Prostate gland (tissue), 2 donors: ENCODE measurements at regions not wholly inside any gene's neighbourhood (a gene's known extent, or its start where the extent isn't known, plus 50 kb on each side); places are given as distances from the start of the nearest gene placed in this dataset.

Source experiments
- DNase-seq: peaks from one replicate; pipeline ENCODE4 v3.0.0-alpha.2; 2019; ENCODE audit warnings: low spot score
- H3K27ac ChIP-seq, 2 donors: fragments of 200-600 bp; sonication (generic); 2 replicates each; pipeline ENCODE4 v1.5.1; 2017 to 2019
- H3K27me3 ChIP-seq: fragments of 200-600 bp; sonication (generic); replicated peaks from 2 replicates; pipeline ENCODE4 v1.5.1; 2019; ENCODE audit not compliant: insufficient read depth
- H3K36me3 ChIP-seq, 2 donors: fragments of 200-600 bp; sonication (generic); 1 replicate in 1 of 2; 2 replicates in 1 of 2; pipeline versions ENCODE4 v1.5.1 to v1.8.1; 2017 to 2019
- H3K4me1 ChIP-seq: fragments of 200-600 bp; sonication (generic); replicated peaks from 2 replicates; pipeline ENCODE4 v1.5.1; 2019
- H3K4me3 ChIP-seq, 2 donors: fragments of 200-600 bp; sonication (generic); 2 replicates each; pipeline ENCODE4 v1.5.1; 2017 to 2019
- H3K9me3 ChIP-seq: fragments of 200-600 bp; sonication (generic); 2 replicates; pipeline ENCODE4 v1.5.1; 2017
- CTCF ChIP-seq, 4 experiments: fragments of 200-600 bp in 2 of 4; fragments of 450-650 bp in 2 of 4; sonication (generic) in 2 of 4; IDR thresholded peaks; 1 replicate in 3 of 4; 2 replicates in 1 of 4; pipeline ENCODE4 v1.5.1; 2016 to 2019; ENCODE audit warnings: antibody characterized with exemption in 4 of 4, mild to moderate bottlenecking in 2 of 4, moderate library complexity in 2 of 4
- POLR2A ChIP-seq: fragments of 450-650 bp; IDR thresholded peaks from one replicate; pipeline ENCODE4 v1.6.1; 2016; ENCODE audit warnings: antibody characterized with exemption, mild to moderate bottlenecking
- POLR2AphosphoS5 ChIP-seq: sonication (generic); formaldehyde crosslinking; IDR thresholded peaks from one replicate; pipeline ENCODE4 v1.6.1; 2017; ENCODE audit warnings: antibody characterized with exemption
- WGBS: methylation state at CpG from one replicate; pipeline ENCODE4 v1.1.5; 2018; 5-methylcytosine and 5-hydroxymethylcytosine counted together
- intact Hi-C: fragments of 100-400 bp; cut with DNase I; formaldehyde crosslinking; loops from one replicate; pipeline ENCODE4 v1.14.2; 2022

GRCh38 chr16:22728167-22728836 lies 85.7 kb upstream of the HS3ST2 start:
- H3K36me3 ChIP-seq, result no peaks in the 10 kb centered on the region
- H3K9me3 ChIP-seq, result no peaks in the 10 kb centered on the region
- H3K27ac ChIP-seq, result peak overlapping the region; percentile 27 to 37
- WGBS, result 9% methylated on average over 4 of the region's 4 CpGs
- DNase-seq, result no peak
- H3K4me1 ChIP-seq, result peaks cover 10% of the 10 kb centered on the region
- peak; percentile 48 for TF ChIP-seq POLR2AphosphoS5
- no peak for TF ChIP-seq POLR2A
- TF ChIP-seq CTCF (IDR thresholded peaks at IDR 0.05), result no peak
- no peak overlapping the region for H3K4me3 ChIP-seq
- intact Hi-C loops, result no loop called here
- H3K27me3 ChIP-seq, result no peaks in the 10 kb centered on the region

- Histone ChIP-seq H3K4me1 (peaks cover 10% of the 10 kb centered on the region), H3K9me3 (no peaks in the 10 kb centered on the region), H3K27ac (no peak overlapping the region), H3K36me3 (no peaks in the 10 kb centered on the region), H3K4me3 (no peak overlapping the region), H3K27me3 (no peaks in the 10 kb centered on the region)
- WGBS, result 79% methylated on average over 2 of the region's 2 CpGs
- intact Hi-C loops, result no loop called here
- no peak for DNase-seq
- TF ChIP-seq POLR2A (no peak), POLR2AphosphoS5 (no peak), CTCF (IDR thresholded peaks at IDR 0.05) (no peak)
Observed at GRCh38 chr16:22732400-22732799, 81.6 kb upstream of the HS3ST2 start.

- TF ChIP-seq POLR2A (no peak), POLR2AphosphoS5 (no peak), CTCF (IDR thresholded peaks at IDR 0.05) (no peak)
- Histone ChIP-seq H3K4me1 (peaks cover 6% of the 10 kb centered on the region), H3K27me3 (no peaks in the 10 kb centered on the region), H3K27ac (no peak overlapping the region), H3K9me3 (no peaks in the 10 kb centered on the region), H3K36me3 (no peaks in the 10 kb centered on the region), H3K4me3 (no peak overlapping the region)
- DNase-seq, result no peak
- 65% methylated on average over 4 of the region's 4 CpGs for WGBS
- intact Hi-C loops, result no loop called here
Observed at GRCh38 chr16:22732959-22733358, 81.0 kb upstream of the HS3ST2 start.

- Histone ChIP-seq H3K9me3 (no peaks in the 10 kb centered on the region), H3K27me3 (no peaks in the 10 kb centered on the region), H3K4me1 (no peaks in the 10 kb centered on the region), H3K27ac (no peak overlapping the region), H3K4me3 (no peak overlapping the region), H3K36me3 (no peaks in the 10 kb centered on the region)
- DNase-seq, result peak; percentile 56
- intact Hi-C loops, result no loop called here
- WGBS, result 9% methylated on average over 12 of the region's 12 CpGs
- TF ChIP-seq CTCF (IDR thresholded peaks at IDR 0.05), result no peak
- peak; percentile 86 for TF ChIP-seq POLR2AphosphoS5
Observed at GRCh38 chr16:22734368-22734767, 79.6 kb upstream of the HS3ST2 start.

GRCh38 chr16:22736791-22737190 lies 77.2 kb upstream of the HS3ST2 start:
- intact Hi-C loops, result no loop called here
- Histone ChIP-seq H3K9me3 (no peaks in the 10 kb centered on the region), H3K4me3 (no peak overlapping the region), H3K27ac (no peak overlapping the region), H3K36me3 (no peaks in the 10 kb centered on the region), H3K4me1 (no peaks in the 10 kb centered on the region), H3K27me3 (no peaks in the 10 kb centered on the region)
- DNase-seq, result no peak
- WGBS, result 17% methylated on average over 1 of the region's 1 CpG
- no peak for TF ChIP-seq POLR2A
- TF ChIP-seq POLR2AphosphoS5, result no peak
- no peak for TF ChIP-seq CTCF (IDR thresholded peaks at IDR 0.05)
